Panc1 (cell line): ENCODE measurements at regions not wholly inside any gene's neighbourhood (a gene's known extent, or its start where the extent isn't known, plus 50 kb on each side); places are given as distances from the start of the nearest gene placed in this dataset.

Experiments
- POLR2AphosphoS5 ChIP-seq: IDR thresholded peaks from 2 replicates; pipeline ENCODE4 v1.6.1; 2012; ENCODE audit warnings: mild to moderate bottlenecking, low read depth, low read length, moderate library complexity
- TF ChIP-seq, protein P1 (sequence below): fragments of 450-650 bp; IDR thresholded peaks from 2 replicates; pipeline ENCODE4 v1.5.1; 2017; ENCODE audit warnings: mild to moderate bottlenecking

DNA sequence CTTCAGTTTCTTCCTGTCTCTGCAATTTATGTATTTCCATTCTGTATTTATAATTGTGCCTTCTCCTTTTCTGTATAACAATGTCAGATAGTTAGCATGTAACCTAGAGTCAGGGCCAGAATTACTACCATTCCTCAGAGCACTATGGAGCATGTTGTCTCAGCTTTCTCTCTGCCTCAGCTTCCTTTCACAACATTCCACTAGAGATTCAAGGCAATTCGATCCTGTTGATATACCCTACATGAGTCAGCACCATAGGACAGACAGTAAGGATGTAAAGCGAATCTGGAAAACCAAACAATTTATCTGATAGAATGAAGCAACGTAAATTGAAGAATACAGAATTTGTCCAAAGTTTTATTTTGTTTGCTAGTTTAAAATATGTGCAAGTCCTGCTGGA is 728.3 kb upstream of the SEMA6A start:
- no peak for TF ChIP-seq POLR2AphosphoS5
- TF ChIP-seq, protein P1, sequence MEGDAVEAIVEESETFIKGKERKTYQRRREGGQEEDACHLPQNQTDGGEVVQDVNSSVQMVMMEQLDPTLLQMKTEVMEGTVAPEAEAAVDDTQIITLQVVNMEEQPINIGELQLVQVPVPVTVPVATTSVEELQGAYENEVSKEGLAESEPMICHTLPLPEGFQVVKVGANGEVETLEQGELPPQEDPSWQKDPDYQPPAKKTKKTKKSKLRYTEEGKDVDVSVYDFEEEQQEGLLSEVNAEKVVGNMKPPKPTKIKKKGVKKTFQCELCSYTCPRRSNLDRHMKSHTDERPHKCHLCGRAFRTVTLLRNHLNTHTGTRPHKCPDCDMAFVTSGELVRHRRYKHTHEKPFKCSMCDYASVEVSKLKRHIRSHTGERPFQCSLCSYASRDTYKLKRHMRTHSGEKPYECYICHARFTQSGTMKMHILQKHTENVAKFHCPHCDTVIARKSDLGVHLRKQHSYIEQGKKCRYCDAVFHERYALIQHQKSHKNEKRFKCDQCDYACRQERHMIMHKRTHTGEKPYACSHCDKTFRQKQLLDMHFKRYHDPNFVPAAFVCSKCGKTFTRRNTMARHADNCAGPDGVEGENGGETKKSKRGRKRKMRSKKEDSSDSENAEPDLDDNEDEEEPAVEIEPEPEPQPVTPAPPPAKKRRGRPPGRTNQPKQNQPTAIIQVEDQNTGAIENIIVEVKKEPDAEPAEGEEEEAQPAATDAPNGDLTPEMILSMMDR = no peak
